OCI-LY7 (cell line): ENCODE measurements at regions not wholly inside any gene's neighbourhood (a gene's known extent, or its start where the extent isn't known, plus 50 kb on each side); places are given as distances from the start of the nearest gene placed in this dataset.

Experiments
- CTCF ChIP-seq: fragments of 200-600 bp; sonication (generic); conservative IDR thresholded peaks from 2 replicates; pipeline ENCODE4 v1.5.1; 2014; ENCODE audit warnings: mild to moderate bottlenecking, antibody characterized with exemption, low read length, moderate library complexity, mixed read lengths
- EZH2phosphoT487 ChIP-seq: fragments of 200-600 bp; sonication (generic); IDR thresholded peaks from 2 replicates; pipeline ENCODE4 v1.6.1; 2018; ENCODE audit warnings: low read depth, borderline replicate concordance, mild to moderate bottlenecking, mixed run types, antibody characterized with exemption, low read length, moderate library complexity, mixed read lengths

- TF ChIP-seq CTCF (no peak), EZH2phosphoT487 (no peak)
These were observed 67.8 kb upstream of the PCBD1 start for GRCh38 chr10:70956029-70956759.
